ENCODE measurements at regions not wholly inside any gene's neighbourhood (a gene's known extent, or its start where the extent isn't known, plus 50 kb on each side); places are given as distances from the start of the nearest gene placed in this dataset.

GRCh38 chr2:145725876-145726275 is 1206.0 kb upstream of the ZEB2 start:
- Histone ChIP-seq H3K4me3 (ENCODE audit: severe bottlenecking) (no peak overlapping the region), H3K27ac (ENCODE audit: poor library complexity, severe bottlenecking) (no peak overlapping the region), H3K9me3 (ENCODE audit: severe bottlenecking) (no peaks in the 10 kb centered on the region), H3K36me3 (ENCODE audit: low read depth) (no peaks in the 10 kb centered on the region), H3K27me3 (ENCODE audit: insufficient read depth, poor library complexity, severe bottlenecking) (no peaks in the 10 kb centered on the region), H3K4me1 (ENCODE audit: insufficient read depth, poor library complexity, severe bottlenecking) (no peaks in the 10 kb centered on the region)
- DNase-seq (ENCODE audit: low spot score) (no peak), ATAC-seq (ENCODE audit: low read depth) (no peak)
- TF ChIP-seq, protein P1, sequence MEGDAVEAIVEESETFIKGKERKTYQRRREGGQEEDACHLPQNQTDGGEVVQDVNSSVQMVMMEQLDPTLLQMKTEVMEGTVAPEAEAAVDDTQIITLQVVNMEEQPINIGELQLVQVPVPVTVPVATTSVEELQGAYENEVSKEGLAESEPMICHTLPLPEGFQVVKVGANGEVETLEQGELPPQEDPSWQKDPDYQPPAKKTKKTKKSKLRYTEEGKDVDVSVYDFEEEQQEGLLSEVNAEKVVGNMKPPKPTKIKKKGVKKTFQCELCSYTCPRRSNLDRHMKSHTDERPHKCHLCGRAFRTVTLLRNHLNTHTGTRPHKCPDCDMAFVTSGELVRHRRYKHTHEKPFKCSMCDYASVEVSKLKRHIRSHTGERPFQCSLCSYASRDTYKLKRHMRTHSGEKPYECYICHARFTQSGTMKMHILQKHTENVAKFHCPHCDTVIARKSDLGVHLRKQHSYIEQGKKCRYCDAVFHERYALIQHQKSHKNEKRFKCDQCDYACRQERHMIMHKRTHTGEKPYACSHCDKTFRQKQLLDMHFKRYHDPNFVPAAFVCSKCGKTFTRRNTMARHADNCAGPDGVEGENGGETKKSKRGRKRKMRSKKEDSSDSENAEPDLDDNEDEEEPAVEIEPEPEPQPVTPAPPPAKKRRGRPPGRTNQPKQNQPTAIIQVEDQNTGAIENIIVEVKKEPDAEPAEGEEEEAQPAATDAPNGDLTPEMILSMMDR (IDR thresholded peaks at IDR 0.05; ENCODE audit: poor library complexity, severe bottlenecking): no peak

GRCh38 chr2:145724311-145724898 is 1204.5 kb upstream of the ZEB2 start:
- TF ChIP-seq, protein P1 (IDR thresholded peaks at IDR 0.05; ENCODE audit: poor library complexity, severe bottlenecking): no peak
- Histone ChIP-seq H3K9me3 (ENCODE audit: severe bottlenecking) (no peaks in the 10 kb centered on the region), H3K4me1 (ENCODE audit: insufficient read depth, poor library complexity, severe bottlenecking) (no peaks in the 10 kb centered on the region), H3K27me3 (ENCODE audit: insufficient read depth, poor library complexity, severe bottlenecking) (no peaks in the 10 kb centered on the region), H3K36me3 (ENCODE audit: low read depth) (no peaks in the 10 kb centered on the region), H3K27ac (ENCODE audit: poor library complexity, severe bottlenecking) (no peak overlapping the region), H3K4me3 (ENCODE audit: severe bottlenecking) (no peak overlapping the region)
- DNase-seq (ENCODE audit: low spot score): no peak
- no peak for ATAC-seq (ENCODE audit: low read depth)

DNA sequence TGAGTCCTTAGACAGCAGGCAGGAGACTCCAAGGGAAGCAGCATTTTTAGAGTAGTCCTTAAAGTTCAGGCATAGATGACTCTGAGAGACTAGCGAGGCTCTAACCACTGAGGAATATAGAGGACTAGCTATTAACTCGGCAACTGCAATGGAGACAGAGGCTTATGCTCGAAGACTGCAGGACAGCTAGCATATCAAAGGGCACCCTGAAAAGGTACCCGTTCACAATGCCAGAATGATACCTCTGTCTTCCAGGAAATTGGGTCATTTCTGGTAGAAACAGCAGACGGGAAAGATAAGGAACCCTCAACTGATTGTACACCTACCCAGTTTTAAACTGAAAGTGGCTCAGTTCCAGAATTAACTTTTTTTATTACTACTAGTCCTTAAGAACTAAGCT is 1204.0 kb upstream of the ZEB2 start:
- no peak overlapping the region for H3K4me3 ChIP-seq (ENCODE audit: severe bottlenecking)
- no peaks in the 10 kb centered on the region for H3K4me1 ChIP-seq (ENCODE audit: insufficient read depth, poor library complexity, severe bottlenecking)
- H3K9me3 ChIP-seq (ENCODE audit: severe bottlenecking): no peaks in the 10 kb centered on the region
- DNase-seq (ENCODE audit: low spot score): no peak
- TF ChIP-seq, protein P1 (IDR thresholded peaks at IDR 0.05; ENCODE audit: poor library complexity, severe bottlenecking): no peak
- no peak overlapping the region for H3K27ac ChIP-seq (ENCODE audit: poor library complexity, severe bottlenecking)
- no peaks in the 10 kb centered on the region for H3K27me3 ChIP-seq (ENCODE audit: insufficient read depth, poor library complexity, severe bottlenecking)
- no peaks in the 10 kb centered on the region for H3K36me3 ChIP-seq (ENCODE audit: low read depth)
- no peak for ATAC-seq (ENCODE audit: low read depth)

- no peaks in the 10 kb centered on the region for H3K36me3 ChIP-seq (ENCODE audit: low read depth)
- no peak overlapping the region for H3K4me3 ChIP-seq (ENCODE audit: severe bottlenecking)
- no peak for DNase-seq (ENCODE audit: low spot score)
- TF ChIP-seq, protein P1 (IDR thresholded peaks at IDR 0.05; ENCODE audit: poor library complexity, severe bottlenecking): no peak
- no peaks in the 10 kb centered on the region for H3K9me3 ChIP-seq (ENCODE audit: severe bottlenecking)
- no peak for ATAC-seq (ENCODE audit: low read depth)
- H3K27ac ChIP-seq (ENCODE audit: poor library complexity, severe bottlenecking): no peak overlapping the region
- H3K27me3 ChIP-seq (ENCODE audit: insufficient read depth, poor library complexity, severe bottlenecking): no peaks in the 10 kb centered on the region
- no peaks in the 10 kb centered on the region for H3K4me1 ChIP-seq (ENCODE audit: insufficient read depth, poor library complexity, severe bottlenecking)
These were observed 1201.8 kb upstream of the ZEB2 start for GRCh38 chr2:145721681-145722080.

- H3K9me3 ChIP-seq (ENCODE audit: severe bottlenecking): no peaks in the 10 kb centered on the region
- H3K36me3 ChIP-seq (ENCODE audit: low read depth): no peaks in the 10 kb centered on the region
- TF ChIP-seq, protein P1 (IDR thresholded peaks at IDR 0.05; ENCODE audit: poor library complexity, severe bottlenecking): no peak
- no peaks in the 10 kb centered on the region for H3K4me1 ChIP-seq (ENCODE audit: insufficient read depth, poor library complexity, severe bottlenecking)
- H3K27me3 ChIP-seq (ENCODE audit: insufficient read depth, poor library complexity, severe bottlenecking): no peaks in the 10 kb centered on the region
- no peak overlapping the region for H3K27ac ChIP-seq (ENCODE audit: poor library complexity, severe bottlenecking)
- H3K4me3 ChIP-seq (ENCODE audit: severe bottlenecking): no peak overlapping the region
- DNase-seq (ENCODE audit: low spot score) (no peak), ATAC-seq (ENCODE audit: low read depth) (no peak)
These were observed 1195.7 kb upstream of the ZEB2 start for GRCh38 chr2:145715601-145716000.

All from RWPE2 (cell line).